ENCODE measurements at regions not wholly inside any gene's neighbourhood (a gene's known extent, or its start where the extent isn't known, plus 50 kb on each side); places are given as distances from the start of the nearest gene placed in this dataset.

GRCh38 chrX:115892056-115892708 lies 278.4 kb upstream of the AGTR2 start:
- TF ChIP-seq, protein P1, sequence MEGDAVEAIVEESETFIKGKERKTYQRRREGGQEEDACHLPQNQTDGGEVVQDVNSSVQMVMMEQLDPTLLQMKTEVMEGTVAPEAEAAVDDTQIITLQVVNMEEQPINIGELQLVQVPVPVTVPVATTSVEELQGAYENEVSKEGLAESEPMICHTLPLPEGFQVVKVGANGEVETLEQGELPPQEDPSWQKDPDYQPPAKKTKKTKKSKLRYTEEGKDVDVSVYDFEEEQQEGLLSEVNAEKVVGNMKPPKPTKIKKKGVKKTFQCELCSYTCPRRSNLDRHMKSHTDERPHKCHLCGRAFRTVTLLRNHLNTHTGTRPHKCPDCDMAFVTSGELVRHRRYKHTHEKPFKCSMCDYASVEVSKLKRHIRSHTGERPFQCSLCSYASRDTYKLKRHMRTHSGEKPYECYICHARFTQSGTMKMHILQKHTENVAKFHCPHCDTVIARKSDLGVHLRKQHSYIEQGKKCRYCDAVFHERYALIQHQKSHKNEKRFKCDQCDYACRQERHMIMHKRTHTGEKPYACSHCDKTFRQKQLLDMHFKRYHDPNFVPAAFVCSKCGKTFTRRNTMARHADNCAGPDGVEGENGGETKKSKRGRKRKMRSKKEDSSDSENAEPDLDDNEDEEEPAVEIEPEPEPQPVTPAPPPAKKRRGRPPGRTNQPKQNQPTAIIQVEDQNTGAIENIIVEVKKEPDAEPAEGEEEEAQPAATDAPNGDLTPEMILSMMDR (IDR thresholded peaks at IDR 0.05 in 8 of 11, conservative IDR thresholded peaks at IDR 0.05 in 3 of 11), result no peak
- TF ChIP-seq POLR2A (IDR thresholded peaks at IDR 0.05) (no peak), POLR2AphosphoS5 (IDR thresholded peaks at IDR 0.05) (no peak)
